H9 (cell line): ENCODE measurements at regions not wholly inside any gene's neighbourhood (a gene's known extent, or its start where the extent isn't known, plus 50 kb on each side); places are given as distances from the start of the nearest gene placed in this dataset.

ENCODE experiments used
- DNase-seq: peaks from one replicate; pipeline ENCODE4 v3.0.0-alpha.2; 2017
- H2AFZ ChIP-seq: one replicate; pipeline ENCODE4 v1.6.1; 2013; ENCODE audit warnings: mild to moderate bottlenecking, low read length, control low read depth, moderate library complexity
- H2AK5ac ChIP-seq: 2 replicates; pipeline ENCODE4 v1.6.1; 2013; ENCODE audit warnings: low read length, control low read depth, mixed read lengths; ENCODE audit not compliant: insufficient read length
- H2BK120ac ChIP-seq: one replicate; pipeline ENCODE4 v1.6.1; 2013; ENCODE audit warnings: low read depth, mild to moderate bottlenecking, low read length, control low read depth, inconsistent platforms; ENCODE audit not compliant: poor library complexity, severe bottlenecking
- H2BK12ac ChIP-seq: 2 replicates; pipeline ENCODE4 v1.6.1; 2013; ENCODE audit warnings: low read length, control low read depth, mixed read lengths, low read depth; ENCODE audit not compliant: insufficient read length
- H2BK15ac ChIP-seq: 2 replicates; pipeline ENCODE4 v1.6.1; 2013; ENCODE audit warnings: low read depth, low read length, control low read depth
- H2BK20ac ChIP-seq: one replicate; pipeline ENCODE4 v1.6.1; 2013; ENCODE audit warnings: low read depth, mild to moderate bottlenecking, low read length, control low read depth, inconsistent platforms; ENCODE audit not compliant: poor library complexity, severe bottlenecking
- H2BK5ac ChIP-seq: 2 replicates; pipeline ENCODE4 v1.6.1; 2013; ENCODE audit warnings: low read length, control low read depth, mixed read lengths; ENCODE audit not compliant: insufficient read length
- H3K14ac ChIP-seq: 2 replicates; pipeline ENCODE4 v1.6.1; 2013; ENCODE audit warnings: low read length, control low read depth; ENCODE audit not compliant: insufficient read depth
- H3K18ac ChIP-seq: 2 replicates; pipeline ENCODE4 v1.6.1; 2013; ENCODE audit warnings: low read depth, mild to moderate bottlenecking, mixed read lengths, low read length, control low read depth; ENCODE audit not compliant: insufficient read length
- H3K23ac ChIP-seq: 2 replicates; pipeline ENCODE4 v1.6.1; 2013; ENCODE audit warnings: low read length, control low read depth, mixed read lengths, low read depth; ENCODE audit not compliant: insufficient read length
- H3K23me2 ChIP-seq: 2 replicates; pipeline ENCODE4 v1.6.1; 2013; ENCODE audit warnings: low read depth, mild to moderate bottlenecking, mixed read lengths, low read length, control low read depth; ENCODE audit not compliant: insufficient read length, poor library complexity, severe bottlenecking
- H3K27ac ChIP-seq: 2 replicates; pipeline ENCODE4 v1.5.1; 2013; ENCODE audit warnings: low read length, control low read depth, mixed read lengths, low read depth; ENCODE audit not compliant: insufficient read length
- H3K27me3 ChIP-seq: 2 replicates; pipeline ENCODE4 v1.6.1; 2013; ENCODE audit warnings: low read length, control low read depth, inconsistent platforms; ENCODE audit not compliant: insufficient read depth
- H3K4ac ChIP-seq: 2 replicates; pipeline ENCODE4 v1.6.1; 2013; ENCODE audit warnings: low read depth, mild to moderate bottlenecking, control low read depth, inconsistent platforms, low read length, moderate library complexity
- H3K4me1 ChIP-seq: 2 replicates; pipeline ENCODE4 v1.6.1; 2013; ENCODE audit warnings: low read length, control low read depth, inconsistent platforms; ENCODE audit not compliant: insufficient read depth
- H3K4me2 ChIP-seq: 2 replicates; pipeline ENCODE4 v1.6.1; 2013; ENCODE audit warnings: low read length, control low read depth, mixed read lengths; ENCODE audit not compliant: insufficient read length, insufficient read depth
- H3K56ac ChIP-seq: 2 replicates; pipeline ENCODE4 v1.6.1; 2013; ENCODE audit warnings: low read depth, mild to moderate bottlenecking, mixed read lengths, low read length, control low read depth; ENCODE audit not compliant: insufficient read length
- H3K79me1 ChIP-seq: 2 replicates; pipeline ENCODE4 v1.6.1; 2013; ENCODE audit warnings: low read depth, mild to moderate bottlenecking, moderate library complexity, low read length, control low read depth, inconsistent platforms; ENCODE audit not compliant: insufficient read depth, poor library complexity, severe bottlenecking
- H3K79me2 ChIP-seq: 2 replicates; pipeline ENCODE4 v1.6.1; 2013; ENCODE audit warnings: low read length, control low read depth, inconsistent platforms; ENCODE audit not compliant: insufficient read depth
- H3K9ac ChIP-seq: 2 replicates; pipeline ENCODE4 v1.6.1; 2013; ENCODE audit warnings: low read length, control low read depth, mixed read lengths; ENCODE audit not compliant: insufficient read length; ENCODE audit errors: extremely low read depth
- H3K9me3 ChIP-seq: one replicate; pipeline ENCODE4 v1.6.1; 2013; ENCODE audit warnings: low read depth, low read length, inconsistent platforms; ENCODE audit not compliant: control insufficient read depth
- H3T11ph ChIP-seq: one replicate; pipeline ENCODE4 v1.6.1; 2013; ENCODE audit warnings: mild to moderate bottlenecking, low read length, control low read depth, inconsistent platforms
- H4K20me1 ChIP-seq: one replicate; pipeline ENCODE4 v1.6.1; 2013; ENCODE audit not compliant: control insufficient read depth, insufficient read length, insufficient read depth
- H4K5ac ChIP-seq: 2 replicates; pipeline ENCODE4 v1.6.1; 2013; ENCODE audit warnings: low read depth, mild to moderate bottlenecking, mixed read lengths, low read length, control low read depth; ENCODE audit not compliant: insufficient read length
- H4K8ac ChIP-seq: replicated peaks from 2 replicates; pipeline ENCODE4 v1.6.1; 2013; ENCODE audit warnings: low read length, control low read depth, mixed read lengths, low read depth; ENCODE audit not compliant: insufficient read length
- H4K91ac ChIP-seq: 2 replicates; pipeline ENCODE4 v1.6.1; 2013; ENCODE audit warnings: low read depth, mild to moderate bottlenecking, moderate library complexity, mixed read lengths, low read length, control low read depth; ENCODE audit not compliant: insufficient read length
- H3K27ac Mint-ChIP-seq, 3 experiments: 2 replicates in 2 of 3; 3 replicates in 1 of 3; pipeline ENCODE4 v1.8.0; 2020 to 2021; ENCODE audit warnings: mixed read lengths in 3 of 3, mild to moderate bottlenecking in 1 of 3, moderate library complexity in 1 of 3
- H3K27me3 Mint-ChIP-seq: 2 replicates; pipeline ENCODE4 v1.8.0; 2021; ENCODE audit warnings: low read depth, mild to moderate bottlenecking, moderate library complexity, mixed read lengths
- H3K36me3 Mint-ChIP-seq, 3 experiments: 2 replicates in 2 of 3; 3 replicates in 1 of 3; pipeline ENCODE4 v1.8.0; 2020 to 2021; ENCODE audit warnings: low read depth in 3 of 3, mixed read lengths in 3 of 3; ENCODE audit not compliant: insufficient read depth in 1 of 3
- H3K4me1 Mint-ChIP-seq, 2 experiments: 2 replicates each; pipeline ENCODE4 v1.8.0; 2020; ENCODE audit warnings: mixed read lengths in 2 of 2
- H3K4me3 Mint-ChIP-seq, 2 experiments: 2 replicates in 1 of 2; 3 replicates in 1 of 2; pipeline ENCODE4 v1.8.0; 2020 to 2021; ENCODE audit warnings: mild to moderate bottlenecking in 2 of 2, mixed read lengths in 2 of 2, moderate library complexity in 1 of 2
- H3K9me3 Mint-ChIP-seq, 2 experiments: 2 replicates in 1 of 2; 3 replicates in 1 of 2; pipeline ENCODE4 v1.8.0; 2020; ENCODE audit warnings: mild to moderate bottlenecking in 2 of 2, mixed read lengths in 2 of 2, moderate library complexity in 1 of 2
- CTCF ChIP-seq: fragments of 200-600 bp; sonication (generic); conservative IDR thresholded peaks from 3 replicates; pipeline ENCODE4 v1.8.0; 2021; ENCODE audit warnings: antibody characterized with exemption, mild to moderate bottlenecking

DNA sequence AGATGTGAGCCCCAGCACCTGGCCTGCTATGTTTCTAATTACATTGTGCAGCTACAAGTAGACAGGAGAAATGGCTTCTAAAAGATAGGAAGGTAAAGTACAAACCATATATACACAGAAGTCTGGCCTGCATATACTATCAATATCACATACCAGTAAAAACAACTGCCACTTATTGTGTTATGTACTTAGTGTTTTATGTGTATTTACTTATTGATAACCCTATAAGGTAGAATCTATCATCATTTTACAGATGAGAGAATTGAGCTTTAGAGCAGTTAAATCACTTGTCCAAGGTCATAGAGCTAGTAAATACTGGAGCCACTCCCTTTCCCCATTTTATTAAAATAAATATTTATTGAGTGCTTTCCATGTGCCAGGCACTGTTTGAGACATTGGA lies 102.4 kb upstream of the PRDM1 start:
- no peak overlapping the region for H2BK12ac ChIP-seq
- H3K4ac ChIP-seq, result no peak overlapping the region
- no peak overlapping the region for H2BK15ac ChIP-seq
- DNase-seq, result no peak
- H3K4me3 Mint-ChIP-seq, result no peak overlapping the region
- no peaks in the 10 kb centered on the region for H3K79me1 ChIP-seq
- no peak overlapping the region for H3K56ac ChIP-seq
- H4K91ac ChIP-seq, result no peak overlapping the region
- H2BK20ac ChIP-seq, result no peak overlapping the region
- no peak overlapping the region; a peak in 1 of 7 replicates for H3K27ac Mint-ChIP-seq
- H3K23me2 ChIP-seq, result peaks cover 18% of the 10 kb centered on the region
- H2AK5ac ChIP-seq, result no peak overlapping the region
- no peak overlapping the region for H2BK120ac ChIP-seq
- H3K4me1 Mint-ChIP-seq, result peaks cover 20 to 26% of the 10 kb centered on the region in 2 experiments
- H4K20me1 ChIP-seq, result no peaks in the 10 kb centered on the region
- H3K27me3 ChIP-seq, result peaks cover 61% of the 10 kb centered on the region
- H2BK5ac ChIP-seq, result no peak overlapping the region
- H3K27ac ChIP-seq, result no peak overlapping the region
- no peak overlapping the region for H4K5ac ChIP-seq
- peaks cover 6% of the 10 kb centered on the region; the same call in 1 of the 2 replicates for H3K4me1 ChIP-seq
- H3K18ac ChIP-seq, result no peak overlapping the region
- H3K9ac ChIP-seq, result no peak overlapping the region
- no peak for TF ChIP-seq CTCF
- no peak overlapping the region for H3T11ph ChIP-seq
- no peak overlapping the region for H3K23ac ChIP-seq
- no peaks in the 10 kb centered on the region for H3K79me2 ChIP-seq
- no peaks in the 10 kb centered on the region for H3K9me3 ChIP-seq
- H3K4me2 ChIP-seq, result no peak overlapping the region
- no peak overlapping the region for H4K8ac ChIP-seq
- peaks cover 100% of the 10 kb centered on the region for H3K27me3 Mint-ChIP-seq
- peaks cover 0 to 6% of the 10 kb centered on the region in 2 experiments; a peak in 4 of 5 replicates for H3K9me3 Mint-ChIP-seq
- peaks cover 0 to 4% (median 0%) of the 10 kb centered on the region in 3 experiments; a peak in 3 of 7 replicates for H3K36me3 Mint-ChIP-seq
- H3K14ac ChIP-seq, result no peak overlapping the region
- no peak overlapping the region for H2AFZ ChIP-seq
